ENCODE measurements at regions not wholly inside any gene's neighbourhood (a gene's known extent, or its start where the extent isn't known, plus 50 kb on each side); places are given as distances from the start of the nearest gene placed in this dataset.

DNA sequence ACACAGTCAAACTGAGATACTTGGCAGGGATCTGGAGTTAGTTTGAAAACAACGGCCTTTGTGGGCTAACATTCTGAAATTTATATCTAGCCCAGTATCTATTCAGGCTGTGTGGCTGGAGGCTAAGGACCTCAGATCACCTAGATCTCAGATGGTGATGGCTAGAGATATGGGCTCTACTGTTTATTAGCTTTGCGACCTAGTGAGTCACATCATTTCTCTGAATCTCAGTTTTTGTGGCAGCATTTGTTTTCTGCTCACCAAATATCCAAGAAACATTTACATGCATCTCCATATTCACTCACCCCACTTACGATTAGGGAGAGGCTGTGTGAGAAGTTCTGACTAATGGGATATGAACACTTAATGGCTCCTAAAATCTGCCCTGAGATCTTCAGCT is 503.9 kb downstream of the KIF20B start:
- TF ChIP-seq, protein P1, sequence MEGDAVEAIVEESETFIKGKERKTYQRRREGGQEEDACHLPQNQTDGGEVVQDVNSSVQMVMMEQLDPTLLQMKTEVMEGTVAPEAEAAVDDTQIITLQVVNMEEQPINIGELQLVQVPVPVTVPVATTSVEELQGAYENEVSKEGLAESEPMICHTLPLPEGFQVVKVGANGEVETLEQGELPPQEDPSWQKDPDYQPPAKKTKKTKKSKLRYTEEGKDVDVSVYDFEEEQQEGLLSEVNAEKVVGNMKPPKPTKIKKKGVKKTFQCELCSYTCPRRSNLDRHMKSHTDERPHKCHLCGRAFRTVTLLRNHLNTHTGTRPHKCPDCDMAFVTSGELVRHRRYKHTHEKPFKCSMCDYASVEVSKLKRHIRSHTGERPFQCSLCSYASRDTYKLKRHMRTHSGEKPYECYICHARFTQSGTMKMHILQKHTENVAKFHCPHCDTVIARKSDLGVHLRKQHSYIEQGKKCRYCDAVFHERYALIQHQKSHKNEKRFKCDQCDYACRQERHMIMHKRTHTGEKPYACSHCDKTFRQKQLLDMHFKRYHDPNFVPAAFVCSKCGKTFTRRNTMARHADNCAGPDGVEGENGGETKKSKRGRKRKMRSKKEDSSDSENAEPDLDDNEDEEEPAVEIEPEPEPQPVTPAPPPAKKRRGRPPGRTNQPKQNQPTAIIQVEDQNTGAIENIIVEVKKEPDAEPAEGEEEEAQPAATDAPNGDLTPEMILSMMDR (IDR thresholded peaks at IDR 0.05): no peak
- TF ChIP-seq POLR2A (IDR thresholded peaks at IDR 0.05): no peak
- no peak for TF ChIP-seq EP300 (IDR thresholded peaks at IDR 0.05)
